HUES48 (cell line): ENCODE measurements at regions not wholly inside any gene's neighbourhood (a gene's known extent, or its start where the extent isn't known, plus 50 kb on each side); places are given as distances from the start of the nearest gene placed in this dataset.

Experiments used
- H3K27ac ChIP-seq: one replicate; pipeline ENCODE4 v1.7.0; 2013; ENCODE audit warnings: low read depth, low read length, inconsistent platforms
- H3K27me3 ChIP-seq: 2 replicates; pipeline ENCODE4 v1.6.1; 2013; ENCODE audit warnings: mild to moderate bottlenecking, low read length; ENCODE audit not compliant: control insufficient read depth, insufficient read depth
- H3K36me3 ChIP-seq: 2 replicates; pipeline ENCODE4 v1.6.1; 2013; ENCODE audit warnings: low read length; ENCODE audit not compliant: control insufficient read depth, insufficient read depth
- H3K4me1 ChIP-seq: 2 replicates; pipeline ENCODE4 v1.6.1; 2013; ENCODE audit warnings: mild to moderate bottlenecking, low read length; ENCODE audit not compliant: control insufficient read depth, insufficient read depth
- H3K4me3 ChIP-seq: 2 replicates; pipeline ENCODE4 v1.5.1; 2013; ENCODE audit warnings: mild to moderate bottlenecking, low read depth, low read length
- H3K9ac ChIP-seq: 2 replicates; pipeline ENCODE4 v1.6.1; 2013; ENCODE audit warnings: mild to moderate bottlenecking, low read depth, low read length, moderate library complexity
- H3K9me3 ChIP-seq: 2 replicates; pipeline ENCODE4 v1.6.1; 2013; ENCODE audit warnings: low read length; ENCODE audit not compliant: control insufficient read depth, insufficient read depth

DNA sequence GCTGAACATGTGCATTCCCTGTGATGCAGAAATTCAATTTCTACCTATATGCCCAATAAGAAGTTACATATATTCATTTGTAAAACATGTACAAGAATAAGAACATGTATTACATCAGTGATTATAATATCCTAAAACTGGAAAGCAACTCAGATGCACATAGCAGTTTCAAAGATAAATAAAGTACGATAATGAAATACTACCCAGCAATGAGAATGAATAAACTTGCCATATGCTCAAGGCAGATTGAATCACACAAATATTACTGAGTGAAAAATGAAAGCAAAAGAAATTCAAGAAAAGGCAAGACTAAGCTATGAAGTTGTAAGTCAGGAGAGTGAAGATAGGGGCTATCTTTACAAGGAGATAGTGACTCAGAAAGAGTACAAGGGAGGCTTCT, 345.3 kb upstream of the OR4E1 start:
- Histone ChIP-seq H3K36me3 (no peaks in the 10 kb centered on the region), H3K4me3 (no peak overlapping the region), H3K9ac (no peak overlapping the region), H3K9me3 (no peaks in the 10 kb centered on the region), H3K27me3 (no peaks in the 10 kb centered on the region), H3K4me1 (no peaks in the 10 kb centered on the region), H3K27ac (no peak overlapping the region)

DNA sequence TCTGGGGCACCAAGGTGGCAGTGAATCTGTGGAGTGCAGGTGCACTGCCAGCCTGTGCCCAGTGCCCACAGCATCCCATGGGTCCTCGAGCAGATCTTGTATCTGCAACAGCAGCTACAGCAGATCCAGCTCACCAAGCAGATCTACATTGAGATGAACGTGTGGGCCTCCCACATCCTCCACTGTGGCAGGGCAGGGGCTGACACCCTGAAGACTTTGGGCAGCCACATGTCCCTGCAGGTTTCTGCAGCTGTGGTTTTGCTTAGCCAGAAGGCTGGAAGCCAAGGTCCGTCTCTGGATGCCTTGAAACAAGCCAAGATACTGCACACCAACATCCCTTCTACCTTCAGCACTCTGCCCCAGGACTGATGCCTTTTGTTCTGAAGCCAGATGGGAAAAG, 338.8 kb upstream of the OR4E1 start:
- H3K9me3 ChIP-seq, result no peaks in the 10 kb centered on the region
- H3K4me3 ChIP-seq, result no peak overlapping the region
- H3K9ac ChIP-seq, result no peak overlapping the region
- no peaks in the 10 kb centered on the region for H3K4me1 ChIP-seq
- no peak overlapping the region for H3K27ac ChIP-seq
- H3K27me3 ChIP-seq, result no peaks in the 10 kb centered on the region
- no peaks in the 10 kb centered on the region for H3K36me3 ChIP-seq

DNA sequence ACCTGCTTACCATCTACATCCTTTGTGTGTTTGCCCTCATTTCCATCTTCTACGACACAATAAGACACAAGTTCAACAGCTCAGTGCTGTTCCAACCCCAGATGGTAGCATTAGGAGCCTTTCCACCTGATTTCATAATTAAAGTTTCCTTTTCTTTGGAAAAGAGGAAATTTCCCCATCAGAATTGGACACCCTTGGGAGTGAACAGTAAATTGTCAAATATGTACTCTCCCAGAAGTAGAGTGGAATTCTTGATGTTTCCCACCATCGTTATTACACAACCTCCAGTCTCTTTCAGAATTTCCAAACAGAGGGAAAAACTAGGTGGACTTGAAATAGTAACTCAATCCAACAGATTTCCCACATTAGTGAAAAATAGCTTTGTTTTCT, 337.6 kb upstream of the OR4E1 start:
- Histone ChIP-seq H3K4me1 (no peaks in the 10 kb centered on the region), H3K4me3 (no peak overlapping the region), H3K9ac (no peak overlapping the region), H3K27ac (no peak overlapping the region), H3K27me3 (no peaks in the 10 kb centered on the region), H3K9me3 (no peaks in the 10 kb centered on the region), H3K36me3 (no peaks in the 10 kb centered on the region)

DNA sequence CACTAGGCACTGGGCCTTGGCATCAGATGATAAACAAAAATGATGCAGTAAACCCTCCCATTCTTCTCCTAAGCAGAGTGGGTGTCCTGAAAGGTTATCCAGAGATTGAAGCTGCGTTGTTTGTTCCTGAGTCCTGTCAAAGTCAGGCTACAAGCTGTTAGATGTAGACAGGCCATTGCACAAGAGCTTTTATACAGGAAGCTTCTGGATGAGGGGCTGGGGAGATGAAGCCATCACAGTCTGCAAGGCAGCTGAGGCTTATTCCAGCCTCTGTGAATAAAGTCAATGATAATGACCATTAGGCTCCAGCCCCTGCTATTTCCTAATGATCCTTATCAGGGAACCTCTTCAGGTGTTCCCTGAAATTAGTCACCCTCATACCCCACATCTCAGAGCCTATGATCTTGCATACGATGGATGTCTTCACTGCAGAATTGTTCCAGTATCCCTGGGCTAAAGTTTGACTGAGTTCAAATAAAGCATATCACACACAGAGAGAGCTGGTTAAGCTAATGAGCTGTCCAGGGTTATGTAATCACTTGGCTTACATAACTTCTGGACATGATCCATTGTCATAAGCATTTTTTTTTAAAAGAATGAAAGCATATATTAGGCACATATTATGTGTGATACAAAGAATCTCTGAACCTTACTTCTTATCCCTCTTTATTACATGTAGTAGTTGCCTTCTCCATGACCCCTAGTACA, 337.1 kb upstream of the OR4E1 start:
- Histone ChIP-seq H3K9me3 (no peaks in the 10 kb centered on the region), H3K36me3 (no peaks in the 10 kb centered on the region), H3K4me3 (no peak overlapping the region), H3K27me3 (no peaks in the 10 kb centered on the region), H3K9ac (no peak overlapping the region), H3K4me1 (no peaks in the 10 kb centered on the region), H3K27ac (no peak overlapping the region)

DNA sequence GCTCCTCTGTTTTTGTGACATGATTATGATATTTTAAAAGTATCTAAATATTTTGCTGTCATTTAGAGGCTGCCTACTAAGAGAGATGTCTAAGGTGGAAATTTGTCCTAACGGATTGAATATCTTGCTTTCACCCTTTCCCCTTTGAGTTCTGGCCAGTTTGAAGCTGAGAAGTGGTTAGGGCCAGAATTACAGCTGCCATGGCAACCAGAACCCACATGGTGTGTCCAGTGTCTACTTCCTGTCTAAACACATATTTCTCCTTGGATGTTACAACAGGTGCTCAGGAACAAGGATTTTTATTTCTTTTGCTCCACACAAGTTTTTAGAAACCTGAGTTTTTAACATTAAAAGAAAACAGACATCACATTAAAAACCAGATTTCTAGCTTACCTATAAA, 335.1 kb upstream of the OR4E1 start:
- H3K4me1 ChIP-seq, result no peaks in the 10 kb centered on the region
- no peaks in the 10 kb centered on the region for H3K9me3 ChIP-seq
- no peak overlapping the region for H3K9ac ChIP-seq
- H3K4me3 ChIP-seq, result no peak overlapping the region
- H3K27me3 ChIP-seq, result no peaks in the 10 kb centered on the region
- H3K36me3 ChIP-seq, result no peaks in the 10 kb centered on the region
- H3K27ac ChIP-seq, result no peak overlapping the region

DNA sequence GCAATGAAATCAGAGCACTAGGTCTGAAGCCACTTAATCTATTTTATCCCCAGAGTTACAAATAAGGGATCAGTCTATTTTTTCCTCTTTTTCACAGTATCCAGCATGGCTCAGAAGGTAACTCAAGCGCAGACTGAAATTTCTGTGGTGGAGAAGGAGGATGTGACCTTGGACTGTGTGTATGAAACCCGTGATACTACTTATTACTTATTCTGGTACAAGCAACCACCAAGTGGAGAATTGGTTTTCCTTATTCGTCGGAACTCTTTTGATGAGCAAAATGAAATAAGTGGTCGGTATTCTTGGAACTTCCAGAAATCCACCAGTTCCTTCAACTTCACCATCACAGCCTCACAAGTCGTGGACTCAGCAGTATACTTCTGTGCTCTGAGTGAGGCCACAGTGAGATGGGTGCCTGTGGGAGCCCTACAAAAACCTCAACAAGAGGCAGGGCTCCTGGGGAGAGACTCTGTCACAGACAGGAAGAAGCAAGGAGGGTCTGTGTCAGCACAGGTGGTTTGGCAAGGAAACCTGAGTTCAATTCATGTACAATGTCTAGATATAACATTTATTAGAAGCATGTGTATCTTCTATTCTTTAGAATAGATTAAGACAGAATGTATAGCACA, 334.3 kb upstream of the OR4E1 start:
- no peaks in the 10 kb centered on the region for H3K4me1 ChIP-seq
- H3K27ac ChIP-seq, result no peak overlapping the region
- no peaks in the 10 kb centered on the region for H3K27me3 ChIP-seq
- no peaks in the 10 kb centered on the region for H3K36me3 ChIP-seq
- H3K4me3 ChIP-seq, result no peak overlapping the region
- H3K9me3 ChIP-seq, result no peaks in the 10 kb centered on the region
- H3K9ac ChIP-seq, result no peak overlapping the region

DNA sequence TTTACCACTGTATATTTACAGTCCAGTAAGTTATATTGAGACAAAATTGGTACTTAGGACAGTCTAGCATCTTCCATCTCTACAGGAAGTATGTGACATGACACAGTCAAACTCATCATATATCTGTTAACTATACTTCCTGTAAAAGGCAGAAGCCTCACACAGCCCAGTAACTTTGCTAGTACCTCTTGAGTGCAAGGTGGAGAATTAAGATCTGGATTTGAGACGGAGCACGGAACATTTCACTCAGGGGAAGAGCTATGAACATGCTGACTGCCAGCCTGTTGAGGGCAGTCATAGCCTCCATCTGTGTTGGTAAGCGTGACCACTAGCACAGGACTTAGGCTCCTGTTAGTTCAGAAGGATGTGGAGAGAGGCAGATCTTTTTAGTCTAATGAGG, 333.7 kb upstream of the OR4E1 start:
- H3K36me3 ChIP-seq, result no peaks in the 10 kb centered on the region
- no peaks in the 10 kb centered on the region for H3K9me3 ChIP-seq
- no peaks in the 10 kb centered on the region for H3K27me3 ChIP-seq
- no peak overlapping the region for H3K9ac ChIP-seq
- H3K4me1 ChIP-seq, result no peaks in the 10 kb centered on the region
- H3K27ac ChIP-seq, result no peak overlapping the region
- H3K4me3 ChIP-seq, result no peak overlapping the region

DNA sequence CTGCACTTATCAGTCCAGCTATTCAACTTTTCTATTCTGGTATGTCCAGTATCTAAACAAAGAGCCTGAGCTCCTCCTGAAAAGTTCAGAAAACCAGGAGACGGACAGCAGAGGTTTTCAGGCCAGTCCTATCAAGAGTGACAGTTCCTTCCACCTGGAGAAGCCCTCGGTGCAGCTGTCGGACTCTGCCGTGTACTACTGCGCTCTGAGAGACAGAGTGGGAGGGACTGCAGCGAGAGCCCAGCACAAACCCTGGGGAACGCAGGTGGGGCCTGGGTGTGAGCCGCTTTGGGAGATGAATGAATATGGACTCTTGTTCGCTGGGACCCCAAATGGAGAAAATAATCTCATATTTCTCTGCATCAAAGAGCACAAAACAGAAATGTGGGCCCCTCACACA, 329.8 kb upstream of the OR4E1 start:
- Histone ChIP-seq H3K9me3 (no peaks in the 10 kb centered on the region), H3K36me3 (no peaks in the 10 kb centered on the region), H3K27me3 (no peaks in the 10 kb centered on the region), H3K9ac (no peak overlapping the region), H3K4me3 (no peak overlapping the region), H3K4me1 (no peaks in the 10 kb centered on the region), H3K27ac (no peak overlapping the region)

DNA sequence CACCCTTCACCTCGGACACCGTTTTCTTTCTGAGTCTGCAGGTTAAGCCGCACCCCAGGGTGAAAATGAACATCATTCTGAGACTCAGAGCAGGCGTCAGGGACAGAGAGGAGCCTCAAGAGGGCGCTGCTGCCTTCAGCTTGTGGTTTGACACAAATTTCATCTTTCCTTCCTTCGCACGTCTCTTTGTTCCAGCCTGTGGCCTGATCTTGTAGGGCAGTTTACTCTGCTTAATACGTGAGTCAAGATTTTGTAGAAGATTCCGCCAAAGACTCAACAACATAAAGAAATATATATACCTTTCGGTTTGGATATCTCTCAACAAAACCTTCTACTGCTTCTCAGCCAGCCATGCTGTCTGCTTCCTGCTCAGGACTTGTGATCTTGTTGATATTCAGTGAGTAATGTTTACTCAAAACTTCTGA, 329.3 kb upstream of the OR4E1 start:
- Histone ChIP-seq H3K9ac (no peak overlapping the region), H3K27me3 (no peaks in the 10 kb centered on the region), H3K9me3 (no peaks in the 10 kb centered on the region), H3K4me3 (no peak overlapping the region), H3K4me1 (peaks cover 2% of the 10 kb centered on the region; the same call in 1 of the 2 replicates), H3K27ac (no peak overlapping the region), H3K36me3 (no peaks in the 10 kb centered on the region)

DNA sequence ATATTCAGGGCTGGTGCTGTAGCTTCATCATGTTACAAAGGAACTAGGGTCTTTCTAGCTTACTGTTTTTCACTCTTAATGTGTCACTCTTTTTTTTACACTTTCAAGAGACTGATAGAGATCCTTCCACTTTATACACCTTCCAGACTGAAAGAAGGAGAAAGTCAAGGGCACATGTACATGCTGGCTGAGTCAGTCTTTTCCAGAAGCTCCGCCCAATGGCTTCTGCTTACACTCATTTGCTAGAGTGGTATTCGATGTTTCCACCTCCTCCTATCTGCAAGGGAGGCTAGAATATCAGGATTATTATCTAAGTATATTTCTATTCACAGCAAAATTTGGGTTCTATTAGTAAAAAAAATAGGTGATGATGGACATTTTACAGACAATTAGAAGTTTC, 325.8 kb upstream of the OR4E1 start:
- H3K27ac ChIP-seq, result no peak overlapping the region
- H3K4me3 ChIP-seq, result no peak overlapping the region
- H3K27me3 ChIP-seq, result no peaks in the 10 kb centered on the region
- no peak overlapping the region for H3K9ac ChIP-seq
- H3K4me1 ChIP-seq, result peaks cover 6% of the 10 kb centered on the region
- no peaks in the 10 kb centered on the region for H3K36me3 ChIP-seq
- no peaks in the 10 kb centered on the region for H3K9me3 ChIP-seq

DNA sequence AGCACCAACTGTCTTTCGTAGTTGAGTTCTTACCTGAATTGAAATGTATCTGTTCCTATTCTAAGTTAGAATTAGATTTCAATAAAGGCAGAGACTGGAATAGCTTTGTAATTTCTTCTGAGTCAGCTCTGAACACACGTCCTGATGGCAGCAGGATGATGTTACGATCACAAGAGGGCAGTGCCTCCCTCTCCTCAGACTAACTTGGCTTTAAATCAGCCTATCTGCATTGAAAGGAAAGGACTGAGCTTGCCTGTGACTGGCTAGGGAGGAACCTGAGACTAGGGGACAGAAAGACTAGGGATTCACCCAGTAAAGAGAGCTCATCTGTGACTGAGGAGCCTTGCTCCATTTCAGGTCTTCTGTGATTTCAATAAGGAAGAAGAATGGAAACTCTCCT, 323.7 kb upstream of the OR4E1 start:
- no peaks in the 10 kb centered on the region for H3K36me3 ChIP-seq
- peaks cover 6% of the 10 kb centered on the region for H3K4me1 ChIP-seq
- H3K4me3 ChIP-seq, result no peak overlapping the region
- H3K27ac ChIP-seq, result no peak overlapping the region
- no peak overlapping the region for H3K9ac ChIP-seq
- no peaks in the 10 kb centered on the region for H3K27me3 ChIP-seq
- H3K9me3 ChIP-seq, result no peaks in the 10 kb centered on the region
